DND-41 (cell line): ENCODE measurements at regions not wholly inside any gene's neighbourhood (a gene's known extent, or its start where the extent isn't known, plus 50 kb on each side); places are given as distances from the start of the nearest gene placed in this dataset.
"Not testable (repeated sequence)": the region's sequence is repeated elsewhere in the genome, so short reads cannot be mapped to it uniquely, and the experiment has no call there.

Source experiments
- CTCF ChIP-seq: IDR thresholded peaks from 2 replicates; pipeline ENCODE4 v1.5.1; 2012; ENCODE audit warnings: borderline replicate concordance, low read length, moderate library complexity, mild to moderate bottlenecking; ENCODE audit not compliant: poor library complexity, severe bottlenecking; ENCODE audit errors: extremely low read depth
- EZH2 ChIP-seq: IDR thresholded peaks from 3 replicates; pipeline ENCODE4 v1.6.1; 2012; ENCODE audit warnings: borderline replicate concordance, low read depth, mild to moderate bottlenecking, moderate library complexity, low read length, inconsistent platforms; ENCODE audit not compliant: severe bottlenecking

DNA sequence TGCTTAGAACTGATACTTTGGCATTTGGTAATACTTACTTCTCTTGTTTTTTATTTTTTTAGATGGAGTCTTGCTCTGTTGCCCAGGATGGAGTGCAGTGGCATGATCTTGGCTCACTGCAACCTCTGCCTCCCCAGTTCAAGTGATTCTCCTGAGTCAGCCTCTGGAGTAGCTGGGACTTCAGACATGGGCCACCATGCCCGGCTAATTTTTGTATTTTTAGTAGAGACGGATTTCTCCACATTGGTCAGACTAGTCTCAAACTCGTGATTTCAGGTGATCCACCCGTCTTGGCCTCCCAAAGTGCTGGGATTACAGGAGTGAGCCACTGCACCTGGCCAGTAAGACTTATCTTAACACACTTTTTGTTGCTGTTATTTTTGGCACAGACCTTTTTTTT, 175.5 kb downstream of the TGFB2 start:
- TF ChIP-seq EZH2, CTCF: not testable (repeated sequence)
